ENCODE measurements at regions not wholly inside any gene's neighbourhood (a gene's known extent, or its start where the extent isn't known, plus 50 kb on each side); places are given as distances from the start of the nearest gene placed in this dataset.
"Not testable (repeated sequence)": the region's sequence is repeated elsewhere in the genome, so short reads cannot be mapped to it uniquely, and the experiment has no call there.

DNA sequence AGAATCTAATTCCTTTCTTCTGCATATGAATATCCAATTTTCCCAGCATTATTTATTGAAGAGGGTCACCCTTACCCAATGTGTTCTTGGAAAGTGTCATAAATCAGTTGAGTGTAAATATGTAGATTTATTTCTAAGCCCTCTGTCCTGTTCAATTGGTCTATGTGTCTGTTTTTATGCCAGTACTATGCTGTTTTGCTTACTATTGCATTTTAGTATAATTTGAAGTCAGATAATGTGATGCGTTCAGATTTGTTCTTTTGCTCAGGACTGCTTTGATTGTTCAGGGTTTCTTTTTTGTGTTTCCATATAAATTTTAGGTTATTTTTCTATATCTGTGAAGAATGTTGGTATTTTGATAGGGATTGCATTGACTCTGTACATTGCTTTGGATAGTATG is 420.4 kb upstream of the MIS18BP1 start:
- TF ChIP-seq FOXP2 (optimal IDR thresholded peaks at IDR 0.05; ENCODE audit: control extremely low read depth, extremely low read length, insufficient read depth), result no peak
- TF ChIP-seq POLR2AphosphoS5 (IDR thresholded peaks at IDR 0.05; ENCODE audit: borderline replicate concordance, low read depth, low read length), result no peak
- TF ChIP-seq EZH2 (IDR thresholded peaks at IDR 0.05), result no peak
- Histone ChIP-seq H3K36me3 (ENCODE audit: insufficient read depth, low read length) (no peaks in the 10 kb centered on the region), H3K9ac (ENCODE audit: insufficient read length) (no peak overlapping the region), H3K4me3 (no peak overlapping the region), H3K9me3 (ENCODE audit: low read depth, low read length) (peaks cover 4% of the 10 kb centered on the region; the same call in 1 of the 2 replicates), H3K27ac (no peak overlapping the region)
- no peak for DNase-seq (ENCODE audit: low read depth, low spot score)

DNA sequence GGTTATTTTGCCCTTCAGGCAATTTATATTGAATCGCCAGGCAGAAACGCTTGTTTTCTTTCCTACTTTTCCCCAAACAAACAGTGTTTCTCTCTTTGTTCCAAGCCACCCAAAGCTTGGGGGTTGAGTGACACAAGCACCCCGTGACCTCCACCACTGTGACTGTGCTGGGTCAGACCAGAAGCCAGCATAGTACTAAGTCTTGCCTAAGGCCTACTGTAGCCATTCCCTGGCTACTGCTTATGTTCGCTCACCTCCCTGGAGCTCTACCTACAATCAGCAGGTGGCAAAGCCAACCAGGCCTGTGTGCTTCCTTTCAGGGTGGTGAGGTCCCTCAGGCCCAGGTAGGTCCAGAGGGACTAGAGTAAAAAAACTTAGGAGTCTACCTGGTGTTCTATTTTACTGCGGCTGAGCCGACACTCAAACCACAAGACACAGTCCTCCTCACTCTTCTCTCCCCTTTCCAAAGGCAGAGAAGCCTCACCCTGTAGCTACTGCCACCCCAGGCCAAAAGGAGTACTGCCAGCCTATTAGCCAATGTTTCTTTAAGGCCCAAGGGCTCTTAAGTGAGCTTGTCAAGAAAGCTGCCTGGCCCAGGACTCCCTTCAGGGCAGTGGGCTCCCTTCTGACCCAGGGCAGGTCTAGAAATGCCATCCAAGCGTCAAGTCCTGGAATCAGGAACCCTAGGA is 411.8 kb upstream of the MIS18BP1 start:
- Histone ChIP-seq H3K9me3 (ENCODE audit: low read depth, low read length) (no peaks in the 10 kb centered on the region), H3K27ac (no peak overlapping the region), H3K4me3 (no peak overlapping the region), H3K36me3 (ENCODE audit: insufficient read depth, low read length) (no peaks in the 10 kb centered on the region), H3K9ac (ENCODE audit: insufficient read length) (no peak overlapping the region)
- TF ChIP-seq FOXP2 (optimal IDR thresholded peaks at IDR 0.05; ENCODE audit: control extremely low read depth, extremely low read length, insufficient read depth), result no peak
- no peak for TF ChIP-seq EZH2 (IDR thresholded peaks at IDR 0.05)
- no peak for TF ChIP-seq POLR2AphosphoS5 (IDR thresholded peaks at IDR 0.05; ENCODE audit: borderline replicate concordance, low read depth, low read length)
- DNase-seq (ENCODE audit: low read depth, low spot score), result no peak

DNA sequence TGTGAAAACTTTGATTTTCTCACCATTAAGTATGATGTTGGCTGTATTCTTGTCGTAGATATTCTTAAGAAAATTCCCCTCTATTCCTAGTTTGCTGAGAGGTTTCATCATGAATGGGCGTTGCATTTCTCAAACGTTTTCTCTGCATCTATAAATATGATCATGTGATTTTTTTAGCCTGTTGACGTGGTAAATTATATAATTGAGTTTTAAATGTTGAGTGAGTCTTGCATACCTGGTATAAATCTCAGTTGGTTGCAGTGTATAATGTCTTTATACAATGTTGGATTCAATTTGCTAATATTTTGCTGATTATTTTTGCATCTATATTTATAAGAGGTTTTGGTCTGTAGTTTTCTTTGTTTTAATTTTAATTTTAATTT is 405.9 kb upstream of the MIS18BP1 start:
- no peak for TF ChIP-seq POLR2AphosphoS5 (IDR thresholded peaks at IDR 0.05; ENCODE audit: borderline replicate concordance, low read depth, low read length)
- TF ChIP-seq EZH2 (IDR thresholded peaks at IDR 0.05), result no peak
- TF ChIP-seq FOXP2 (optimal IDR thresholded peaks at IDR 0.05; ENCODE audit: control extremely low read depth, extremely low read length, insufficient read depth), result no peak
- no peak overlapping the region for H3K4me3 ChIP-seq

GRCh38 chr14:45658226-45658916 is 405.4 kb upstream of the MIS18BP1 start:
- Histone ChIP-seq H3K36me3 (ENCODE audit: insufficient read depth, low read length) (no peaks in the 10 kb centered on the region), H3K27ac (no peak overlapping the region), H3K9me3 (ENCODE audit: low read depth, low read length) (no peaks in the 10 kb centered on the region), H3K9ac (ENCODE audit: insufficient read length) (no peak overlapping the region), H3K4me3 (no peak overlapping the region)
- no peak for DNase-seq (ENCODE audit: low read depth, low spot score)
- TF ChIP-seq POLR2AphosphoS5 (IDR thresholded peaks at IDR 0.05; ENCODE audit: borderline replicate concordance, low read depth, low read length) (no peak), EZH2 (IDR thresholded peaks at IDR 0.05) (no peak), FOXP2 (optimal IDR thresholded peaks at IDR 0.05; ENCODE audit: control extremely low read depth, extremely low read length, insufficient read depth) (no peak)

More for the DNA sequence above, 405.9 kb upstream of the MIS18BP1 start:
- Histone ChIP-seq H3K9ac (ENCODE audit: insufficient read length) (no peak overlapping the region), H3K27ac (no peak overlapping the region), H3K9me3 (ENCODE audit: low read depth, low read length) (no peaks in the 10 kb centered on the region), H3K36me3 (ENCODE audit: insufficient read depth, low read length) (no peaks in the 10 kb centered on the region)
- DNase-seq (ENCODE audit: low read depth, low spot score), result no peak

- Histone ChIP-seq H3K9ac (ENCODE audit: insufficient read length) (no peak overlapping the region), H3K4me3 (no peak overlapping the region), H3K36me3 (ENCODE audit: insufficient read depth, low read length) (no peaks in the 10 kb centered on the region), H3K27ac (no peak overlapping the region), H3K9me3 (ENCODE audit: low read depth, low read length) (no peaks in the 10 kb centered on the region)
- TF ChIP-seq POLR2AphosphoS5 (IDR thresholded peaks at IDR 0.05; ENCODE audit: borderline replicate concordance, low read depth, low read length) (no peak), FOXP2 (optimal IDR thresholded peaks at IDR 0.05; ENCODE audit: control extremely low read depth, extremely low read length, insufficient read depth) (no peak), EZH2 (IDR thresholded peaks at IDR 0.05) (no peak)
- no peak for DNase-seq (ENCODE audit: low read depth, low spot score)
Measured at GRCh38 chr14:45651890-45652289, 398.9 kb upstream of the MIS18BP1 start.

DNA sequence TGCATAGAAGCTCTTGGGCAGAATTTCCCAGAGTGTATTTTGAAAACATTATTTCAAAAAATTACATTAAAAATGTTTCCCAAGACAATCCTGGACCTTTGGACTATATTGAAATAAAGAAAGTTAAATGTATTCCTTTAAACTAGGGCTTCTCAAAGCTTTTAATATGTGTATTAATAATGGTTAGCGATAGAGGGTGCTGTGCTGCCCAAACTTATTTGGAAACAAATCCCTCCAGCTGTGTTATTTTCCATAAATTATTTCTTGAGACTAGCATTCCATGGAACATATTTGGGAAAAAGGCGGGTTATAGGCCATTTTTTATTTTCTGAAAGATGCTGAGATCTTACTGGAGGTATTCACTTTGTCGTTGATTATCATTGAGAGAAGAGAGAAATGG is 397.8 kb upstream of the MIS18BP1 start:
- TF ChIP-seq POLR2AphosphoS5 (IDR thresholded peaks at IDR 0.05; ENCODE audit: borderline replicate concordance, low read depth, low read length), result no peak
- TF ChIP-seq FOXP2 (optimal IDR thresholded peaks at IDR 0.05; ENCODE audit: control extremely low read depth, extremely low read length, insufficient read depth), result no peak
- TF ChIP-seq EZH2 (IDR thresholded peaks at IDR 0.05), result no peak
- H3K36me3 ChIP-seq (ENCODE audit: insufficient read depth, low read length), result no peaks in the 10 kb centered on the region
- no peaks in the 10 kb centered on the region for H3K9me3 ChIP-seq (ENCODE audit: low read depth, low read length)
- H3K27ac ChIP-seq, result no peak overlapping the region
- no peak overlapping the region for H3K4me3 ChIP-seq
- no peak for DNase-seq (ENCODE audit: low read depth, low spot score)
- no peak overlapping the region for H3K9ac ChIP-seq (ENCODE audit: insufficient read length)

GRCh38 chr14:45649051-45649450 is 396.0 kb upstream of the MIS18BP1 start:
- TF ChIP-seq FOXP2 (optimal IDR thresholded peaks at IDR 0.05; ENCODE audit: control extremely low read depth, extremely low read length, insufficient read depth), result no peak
- no peak for TF ChIP-seq POLR2AphosphoS5 (IDR thresholded peaks at IDR 0.05; ENCODE audit: borderline replicate concordance, low read depth, low read length)
- TF ChIP-seq EZH2 (IDR thresholded peaks at IDR 0.05), result no peak
- no peak overlapping the region for H3K9ac ChIP-seq (ENCODE audit: insufficient read length)
- no peaks in the 10 kb centered on the region for H3K36me3 ChIP-seq (ENCODE audit: insufficient read depth, low read length)
- no peak for DNase-seq (ENCODE audit: low read depth, low spot score)
- H3K4me3 ChIP-seq, result no peak overlapping the region
- no peak overlapping the region for H3K27ac ChIP-seq
- H3K9me3 ChIP-seq (ENCODE audit: low read depth, low read length), result no peaks in the 10 kb centered on the region

DNA sequence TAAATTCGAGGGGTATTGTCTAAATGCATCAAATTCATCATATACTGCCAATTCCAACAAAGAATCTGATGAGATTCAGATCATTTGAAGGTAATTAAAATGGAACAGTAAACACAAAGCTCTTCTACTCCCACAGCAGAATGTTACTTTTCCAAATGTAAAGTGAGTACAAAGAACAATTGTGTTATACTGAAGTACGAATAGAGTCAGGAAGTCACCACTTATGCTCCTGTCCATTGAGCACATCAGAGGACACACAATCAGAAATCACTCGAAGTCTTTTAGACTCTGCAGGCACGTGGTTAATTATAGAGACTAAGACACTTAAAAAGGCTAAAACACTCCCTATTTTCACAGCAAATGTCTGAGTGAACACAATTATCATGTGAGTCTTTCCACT is 388.5 kb upstream of the MIS18BP1 start:
- TF ChIP-seq POLR2AphosphoS5 (IDR thresholded peaks at IDR 0.05; ENCODE audit: borderline replicate concordance, low read depth, low read length) (no peak), EZH2 (IDR thresholded peaks at IDR 0.05) (no peak), FOXP2 (optimal IDR thresholded peaks at IDR 0.05; ENCODE audit: control extremely low read depth, extremely low read length, insufficient read depth) (no peak)
- DNase-seq (ENCODE audit: low read depth, low spot score), result no peak

DNA sequence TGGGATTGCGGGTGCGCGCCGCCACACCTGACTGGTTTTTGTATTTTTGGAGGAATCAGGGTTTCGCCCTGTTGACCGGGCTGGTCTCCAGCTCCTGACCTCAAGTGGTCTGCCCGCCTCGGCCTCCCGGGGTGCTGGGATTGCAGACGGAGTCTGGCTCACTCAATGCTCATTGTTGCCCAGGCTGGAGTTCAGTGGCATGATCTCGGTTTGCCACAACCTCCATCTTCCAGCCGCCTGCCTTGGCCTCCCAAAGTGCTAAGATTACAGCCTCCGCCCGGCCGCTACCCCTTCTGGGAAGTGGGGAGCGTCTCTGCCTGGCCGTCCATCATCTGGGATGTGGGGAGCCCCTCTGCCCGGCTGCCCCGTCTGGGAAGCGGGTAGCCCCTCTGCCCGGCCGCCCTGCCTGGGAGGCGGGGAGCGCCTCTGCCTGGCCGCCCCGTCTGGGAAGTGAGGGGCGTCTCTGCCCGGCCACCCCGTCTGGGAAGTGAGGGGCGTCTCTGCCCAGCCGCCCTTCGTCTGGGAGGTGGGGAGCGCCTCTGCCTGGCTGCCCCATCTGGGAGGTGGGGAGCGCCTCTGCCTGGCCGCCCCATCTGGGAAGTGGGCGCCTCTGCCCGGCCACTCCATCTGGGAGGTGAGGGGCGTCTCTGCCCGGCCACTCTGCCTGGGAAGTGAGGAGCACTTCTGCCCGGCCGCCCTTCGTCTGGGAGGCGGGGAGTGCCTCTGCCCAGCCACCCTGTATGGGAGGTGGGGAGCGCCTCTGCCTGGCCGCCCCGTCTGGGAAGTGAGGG is 381.8 kb upstream of the MIS18BP1 start:
- H3K27ac ChIP-seq; H3K9ac ChIP-seq (ENCODE audit: insufficient read length); DNase-seq (ENCODE audit: low read depth, low spot score); H3K9me3 ChIP-seq (ENCODE audit: low read depth, low read length); H3K4me3 ChIP-seq; H3K36me3 ChIP-seq (ENCODE audit: insufficient read depth, low read length): not testable (repeated sequence)

More for the DNA sequence above, 388.5 kb upstream of the MIS18BP1 start:
- Histone ChIP-seq H3K36me3 (ENCODE audit: insufficient read depth, low read length) (no peaks in the 10 kb centered on the region), H3K9ac (ENCODE audit: insufficient read length) (no peak overlapping the region), H3K9me3 (ENCODE audit: low read depth, low read length) (no peaks in the 10 kb centered on the region), H3K4me3 (no peak overlapping the region), H3K27ac (no peak overlapping the region)
